ENCODE measurements at regions not wholly inside any gene's neighbourhood (a gene's known extent, or its start where the extent isn't known, plus 50 kb on each side); places are given as distances from the start of the nearest gene placed in this dataset.

GRCh38 chr4:164512124-164512523 is 241.8 kb upstream of the SMIM31 start:
- TF ChIP-seq EZH2 (IDR thresholded peaks at IDR 0.05) (no peak), CTCF (IDR thresholded peaks at IDR 0.05) (no peak)
